GM23338 (cell line): ENCODE measurements at regions not wholly inside any gene's neighbourhood (a gene's known extent, or its start where the extent isn't known, plus 50 kb on each side); places are given as distances from the start of the nearest gene placed in this dataset.
A peak's percentile ranks its signal among the peaks of the same experiment; 100 is the strongest.

Experiments
- ATAC-seq: fragments of 200-7000 bp; cut with Tn5 transposase; 3 replicates; pipeline ENCODE4 v1.9.1; 2020
- DNase-seq: peaks from one replicate; pipeline ENCODE4 v3.0.0-alpha.2; 2015; ENCODE audit warnings: low spot score
- H2AFZ ChIP-seq: fragments of 200-600 bp; sonication (generic); 2 replicates; pipeline ENCODE4 v1.8.0; 2016; ENCODE audit warnings: antibody characterized with exemption, mild to moderate bottlenecking, moderate library complexity
- H3F3A ChIP-seq: fragments of 200-600 bp; sonication (generic); replicated peaks from 2 replicates; pipeline ENCODE4 v1.8.0; 2017; ENCODE audit warnings: antibody characterized with exemption, mixed run types, low read depth
- H3K27ac ChIP-seq: fragments of 200-600 bp; sonication (generic); 2 replicates; pipeline ENCODE4 v1.6.1; 2016; ENCODE audit warnings: low read depth
- H3K27me3 ChIP-seq: fragments of 200-600 bp; sonication (generic); 2 replicates; pipeline ENCODE4 v1.8.0; 2016; ENCODE audit warnings: mild to moderate bottlenecking, mixed run types, moderate library complexity; ENCODE audit not compliant: insufficient read depth
- H3K36me3 ChIP-seq: fragments of 200-600 bp; sonication (generic); 2 replicates; pipeline ENCODE4 v1.8.0; 2016; ENCODE audit warnings: mild to moderate bottlenecking; ENCODE audit not compliant: insufficient read depth
- H3K4me1 ChIP-seq: fragments of 200-600 bp; sonication (generic); 2 replicates; pipeline ENCODE4 v1.8.0; 2016; ENCODE audit warnings: mild to moderate bottlenecking, moderate library complexity; ENCODE audit not compliant: insufficient read depth
- H3K4me2 ChIP-seq: fragments of 200-600 bp; sonication (generic); 2 replicates; pipeline ENCODE4 v1.7.1; 2017; ENCODE audit warnings: mixed run types
- H3K4me3 ChIP-seq: fragments of 200-600 bp; sonication (generic); 2 replicates; pipeline ENCODE4 v1.6.1; 2016; ENCODE audit warnings: mixed run types
- H3K79me2 ChIP-seq: fragments of 200-600 bp; sonication (generic); replicated peaks from 2 replicates; pipeline ENCODE4 v1.8.0; 2017; ENCODE audit warnings: mild to moderate bottlenecking; ENCODE audit not compliant: insufficient read depth
- H3K9me2 ChIP-seq: fragments of 200-600 bp; sonication (generic); 2 replicates; pipeline ENCODE4 v1.8.0; 2017; ENCODE audit not compliant: insufficient read depth
- H4K20me1 ChIP-seq: fragments of 200-600 bp; sonication (generic); replicated peaks from 2 replicates; pipeline ENCODE4 v1.8.0; 2017; ENCODE audit warnings: mild to moderate bottlenecking; ENCODE audit not compliant: insufficient read depth
- H3K27ac Mint-ChIP-seq: 2 replicates; pipeline ENCODE4 v1.8.0; 2020; ENCODE audit warnings: inconsistent platforms, mild to moderate bottlenecking, moderate library complexity, mixed read lengths
- H3K27me3 Mint-ChIP-seq: 3 replicates; pipeline ENCODE4 v1.8.0; 2022; ENCODE audit warnings: low read depth, mild to moderate bottlenecking, moderate library complexity, mixed read lengths, inconsistent platforms; ENCODE audit not compliant: insufficient read depth, poor library complexity
- H3K36me3 Mint-ChIP-seq: 3 replicates; pipeline ENCODE4 v1.8.0; 2021; ENCODE audit warnings: low read depth, mild to moderate bottlenecking, inconsistent platforms, moderate library complexity, mixed read lengths
- H3K4me1 Mint-ChIP-seq: 3 replicates; pipeline ENCODE4 v1.8.0; 2020; ENCODE audit warnings: mild to moderate bottlenecking, inconsistent platforms, mixed read lengths
- H3K4me3 Mint-ChIP-seq: 3 replicates; pipeline ENCODE4 v1.8.0; 2021; ENCODE audit warnings: moderate library complexity, mild to moderate bottlenecking, inconsistent platforms, mixed read lengths
- H3K9me3 Mint-ChIP-seq: 3 replicates; pipeline ENCODE4 v1.8.0; 2020; ENCODE audit warnings: moderate library complexity, mild to moderate bottlenecking, inconsistent platforms, mixed read lengths
- CREB1 ChIP-seq: fragments of 250-450 bp; sonication (Bioruptor Pico); IDR thresholded peaks from 2 replicates; pipeline ENCODE4 v1.5.0; 2020; ENCODE audit warnings: low read depth, mild to moderate bottlenecking, moderate library complexity
- ETS1 ChIP-seq: IDR thresholded peaks from 2 replicates; pipeline ENCODE4 v1.6.1; 2016; ENCODE audit warnings: antibody characterized with exemption
- EZH2 ChIP-seq: fragments of 200-600 bp; sonication (generic); IDR thresholded peaks from one replicate; pipeline ENCODE4 v1.8.0; 2017; ENCODE audit warnings: antibody characterized with exemption, mild to moderate bottlenecking, low read depth; ENCODE audit not compliant: unreplicated experiment
- EZH2phosphoT487 ChIP-seq: fragments of 200-600 bp; sonication (generic); IDR thresholded peaks from one replicate; pipeline ENCODE4 v1.8.1; 2018; ENCODE audit warnings: antibody characterized with exemption; ENCODE audit not compliant: unreplicated experiment
- NANOG ChIP-seq: IDR thresholded peaks from 2 replicates; pipeline ENCODE4 v1.6.1; 2016; ENCODE audit warnings: antibody characterized with exemption, borderline replicate concordance
- POLR2AphosphoS5 ChIP-seq: IDR thresholded peaks from 2 replicates; pipeline ENCODE4 v1.6.1; 2016; ENCODE audit warnings: antibody characterized with exemption, low read depth
- REST ChIP-seq: IDR thresholded peaks from one replicate; pipeline ENCODE4 v1.6.1; 2018; ENCODE audit warnings: antibody characterized with exemption; ENCODE audit not compliant: unreplicated experiment
- ZNF114 ChIP-seq: fragments of 250-450 bp; sonication (Bioruptor Pico); IDR thresholded peaks from 2 replicates; pipeline ENCODE4 v1.5.0; 2020; ENCODE audit warnings: mild to moderate bottlenecking, moderate library complexity
- ZNF331 ChIP-seq: fragments of 250-450 bp; sonication (Bioruptor Pico); IDR thresholded peaks from 2 replicates; pipeline ENCODE4 v1.5.0; 2020; ENCODE audit warnings: low read depth, mild to moderate bottlenecking, moderate library complexity
- ZNF462 ChIP-seq: fragments of 250-450 bp; sonication (Bioruptor Pico); IDR thresholded peaks from 2 replicates; pipeline ENCODE4 v1.5.0; 2020; ENCODE audit warnings: mild to moderate bottlenecking, moderate library complexity

- no peak for ATAC-seq
- Histone ChIP-seq H2AFZ (0 out of 2 replicates have a peak overlapping the region, but pooled peaks have one; percentile 23), H4K20me1 (no peaks in the 10 kb centered on the region), H3K4me2 (no peak overlapping the region), H3K79me2 (no peaks in the 10 kb centered on the region), H3K4me1 (no peaks in the 10 kb centered on the region), H3K27ac (no peak overlapping the region), H3K36me3 (no peaks in the 10 kb centered on the region), H3K4me3 (no peak overlapping the region), H3K27me3 (no peaks in the 10 kb centered on the region), H3K9me2 (no peaks in the 10 kb centered on the region), H3F3A (no peaks in the 10 kb centered on the region)
- H3K36me3 Mint-ChIP-seq: no peaks in the 10 kb centered on the region
- H3K4me1 Mint-ChIP-seq: peaks cover 5% of the 10 kb centered on the region; the same call in 2 of the 3 replicates
- no peaks in the 10 kb centered on the region; the same call in 2 of the 3 replicates for H3K9me3 Mint-ChIP-seq
- H3K27ac Mint-ChIP-seq: no peak overlapping the region
- H3K4me3 Mint-ChIP-seq: no peak overlapping the region
- H3K27me3 Mint-ChIP-seq: no peaks in the 10 kb centered on the region
- DNase-seq: no peak
- TF ChIP-seq CREB1 (CRISPR knock-in tag) (no peak), POLR2AphosphoS5 (no peak), EZH2phosphoT487 (no peak), ETS1 (no peak), REST (no peak), NANOG (no peak), EZH2 (no peak)
Measured at GRCh38 chr6:19153981-19154295, 683.2 kb upstream of the ID4 start.

- Mint-ChIP-seq H3K9me3 (no peaks in the 10 kb centered on the region; the same call in 2 of the 3 replicates), H3K4me3 (no peak overlapping the region), H3K36me3 (no peaks in the 10 kb centered on the region), H3K27me3 (no peaks in the 10 kb centered on the region), H3K4me1 (peaks cover 5% of the 10 kb centered on the region; the same call in 2 of the 3 replicates), H3K27ac (no peak overlapping the region)
- DNase-seq (no peak), ATAC-seq (no peak)
- Histone ChIP-seq H3K27me3 (no peaks in the 10 kb centered on the region), H4K20me1 (no peaks in the 10 kb centered on the region), H3K9me2 (no peaks in the 10 kb centered on the region), H2AFZ (no peak overlapping the region), H3K4me1 (no peaks in the 10 kb centered on the region), H3K79me2 (no peaks in the 10 kb centered on the region), H3K4me2 (no peak overlapping the region), H3K36me3 (no peaks in the 10 kb centered on the region), H3K27ac (no peak overlapping the region), H3K4me3 (no peak overlapping the region), H3F3A (no peaks in the 10 kb centered on the region)
- TF ChIP-seq ZNF462 (no peak), ZNF331 (CRISPR knock-in tag) (no peak), NANOG (no peak), ZNF114 (no peak)
Measured at GRCh38 chr6:19156443-19156842, 680.7 kb upstream of the ID4 start.
